Iris pigment epithelial cell (primary cell): ENCODE measurements at regions not wholly inside any gene's neighbourhood (a gene's known extent, or its start where the extent isn't known, plus 50 kb on each side); places are given as distances from the start of the nearest gene placed in this dataset.
"Not testable (repeated sequence)": the region's sequence is repeated elsewhere in the genome, so short reads cannot be mapped to it uniquely, and the experiment has no call there.

Experiments
- DNase-seq: peaks from one replicate; pipeline ENCODE4 v3.0.0-alpha.2; 2011; ENCODE audit warnings: low read depth

DNA sequence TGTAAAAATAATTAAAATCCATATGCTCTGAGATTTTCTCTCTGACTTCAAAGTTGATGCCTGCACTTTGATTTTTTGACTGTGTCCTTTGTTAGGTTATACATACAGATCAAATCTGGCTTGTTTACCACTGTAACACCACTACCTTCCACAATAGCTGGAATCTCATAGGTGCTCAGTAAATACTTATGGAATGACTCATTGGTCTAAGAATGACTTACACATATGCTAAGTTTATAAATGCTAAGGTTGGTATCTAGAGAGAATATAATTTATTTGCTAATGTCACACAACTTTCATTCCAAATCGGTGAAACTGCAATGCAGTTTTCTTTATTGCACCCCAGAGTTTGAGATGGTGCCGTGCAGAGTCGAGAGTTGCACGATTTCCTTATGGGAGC lies 578.5 kb downstream of the SH2D4B start:
- DNase-seq, result no peak

GRCh38 chr10:81116990-81117389 lies 579.3 kb downstream of the SH2D4B start:
- no peak for DNase-seq

DNA sequence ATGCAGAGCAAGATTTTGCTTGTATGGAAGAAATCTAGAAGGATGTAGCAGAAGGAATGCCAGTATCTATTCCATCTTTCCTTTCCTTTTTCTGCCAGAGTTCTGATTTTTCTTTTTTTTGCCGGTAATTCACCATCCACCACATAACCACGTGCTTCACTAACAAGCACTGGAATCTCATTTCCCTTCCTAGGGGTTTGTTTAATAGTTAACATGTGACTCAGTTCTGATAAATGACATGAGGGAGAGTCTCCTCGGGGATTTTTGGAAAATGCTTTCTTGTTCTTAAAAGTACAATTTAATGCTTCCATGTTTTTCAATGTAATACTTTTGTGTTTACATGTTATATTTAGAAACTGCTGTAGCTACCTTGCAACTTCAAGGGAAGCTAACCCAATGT lies 590.2 kb downstream of the SH2D4B start:
- no peak for DNase-seq

GRCh38 chr10:81130014-81130413 lies 592.3 kb downstream of the SH2D4B start:
- DNase-seq, result no peak

DNA sequence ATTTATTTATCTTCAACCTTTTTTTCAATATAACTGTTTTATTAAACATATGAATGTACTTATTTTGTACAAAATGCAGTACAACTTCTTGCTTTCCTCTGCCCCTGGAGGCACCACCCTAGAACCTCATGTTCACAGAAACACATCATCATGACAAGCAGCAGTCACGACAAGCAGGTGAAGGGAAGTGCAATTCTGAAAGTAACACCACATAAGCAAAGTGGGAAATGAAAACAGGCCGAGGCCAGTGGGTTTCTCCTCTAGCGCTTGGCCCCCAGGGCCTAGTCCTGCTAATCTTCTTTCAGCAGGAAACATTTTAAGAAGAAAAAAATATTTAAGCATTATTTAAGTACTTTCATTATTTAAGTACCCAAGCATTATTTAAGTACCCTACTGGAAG lies 598.1 kb downstream of the SH2D4B start:
- DNase-seq, result no peak

GRCh38 chr10:81136261-81136660 lies 598.6 kb downstream of the SH2D4B start:
- DNase-seq, result no peak

DNA sequence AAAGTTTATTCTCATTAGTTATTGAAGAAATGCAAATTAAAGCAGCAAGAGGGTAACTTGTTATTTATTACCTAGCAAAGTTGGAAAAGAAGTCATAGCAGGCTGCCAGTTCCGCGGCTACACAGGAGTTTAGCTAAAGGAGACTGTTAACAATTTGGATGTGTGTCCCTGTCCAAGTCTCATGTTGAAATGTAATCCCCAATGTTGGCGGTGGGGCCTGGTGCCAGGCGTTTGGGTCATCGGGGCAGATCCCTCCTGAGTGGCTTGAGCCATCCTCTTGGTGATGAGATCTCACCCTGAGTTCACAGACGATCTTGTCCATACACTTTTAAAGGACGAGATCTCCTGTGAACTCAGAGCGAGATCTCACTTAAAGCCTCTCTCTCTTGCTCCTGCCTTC lies 608.3 kb downstream of the SH2D4B start:
- DNase-seq, result no peak

GRCh38 chr10:81146436-81146835 lies 608.7 kb downstream of the SH2D4B start:
- no peak for DNase-seq

GRCh38 chr10:81152656-81153055 lies 615.0 kb downstream of the SH2D4B start:
- no peak for DNase-seq

DNA sequence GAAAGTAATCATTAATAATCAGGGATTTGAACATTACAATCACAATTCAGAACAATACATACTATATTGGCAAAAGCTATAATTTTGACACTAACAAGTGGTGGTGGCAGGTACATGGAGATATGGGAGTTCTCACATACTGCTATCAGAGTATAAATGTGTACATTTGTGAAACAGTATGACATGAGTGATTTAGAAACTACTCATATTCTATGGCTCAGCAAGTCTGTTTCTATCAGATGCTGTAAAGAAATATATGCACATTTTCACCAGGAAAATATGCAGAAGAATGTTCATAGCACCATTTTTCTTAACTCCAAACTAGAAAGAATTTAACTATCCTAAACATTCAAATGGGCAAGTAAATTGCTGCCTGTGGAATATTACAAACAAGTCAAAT lies 620.0 kb downstream of the SH2D4B start:
- DNase-seq, result no peak

DNA sequence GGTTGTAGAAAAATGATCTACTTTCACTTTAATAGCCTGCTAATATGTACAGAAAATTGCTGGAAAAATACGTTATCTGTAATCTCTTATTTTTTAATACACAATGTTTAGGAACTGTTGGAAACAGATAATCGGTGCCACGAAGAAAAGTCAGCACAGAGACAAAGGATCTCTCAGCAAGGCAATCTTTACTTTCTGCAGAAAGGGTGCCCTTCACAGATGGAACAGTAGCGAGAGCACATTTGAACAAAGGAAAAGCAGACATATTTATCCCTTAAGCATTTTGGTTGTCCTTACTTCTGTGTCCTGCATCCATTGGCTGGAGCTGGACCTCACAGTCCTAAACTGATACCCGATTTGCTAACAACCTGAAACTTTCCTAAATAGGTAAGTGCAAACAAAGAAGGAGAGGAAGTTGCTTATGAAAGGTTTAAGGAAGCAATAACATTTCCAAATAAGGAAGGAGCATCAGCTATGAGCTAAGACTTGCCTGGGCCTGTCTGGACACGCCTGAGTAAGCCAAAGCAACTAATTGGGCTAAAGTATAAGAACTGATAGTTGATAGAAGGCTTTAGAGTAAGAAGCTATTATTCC lies 640.0 kb downstream of the SH2D4B start:
- no peak for DNase-seq

DNA sequence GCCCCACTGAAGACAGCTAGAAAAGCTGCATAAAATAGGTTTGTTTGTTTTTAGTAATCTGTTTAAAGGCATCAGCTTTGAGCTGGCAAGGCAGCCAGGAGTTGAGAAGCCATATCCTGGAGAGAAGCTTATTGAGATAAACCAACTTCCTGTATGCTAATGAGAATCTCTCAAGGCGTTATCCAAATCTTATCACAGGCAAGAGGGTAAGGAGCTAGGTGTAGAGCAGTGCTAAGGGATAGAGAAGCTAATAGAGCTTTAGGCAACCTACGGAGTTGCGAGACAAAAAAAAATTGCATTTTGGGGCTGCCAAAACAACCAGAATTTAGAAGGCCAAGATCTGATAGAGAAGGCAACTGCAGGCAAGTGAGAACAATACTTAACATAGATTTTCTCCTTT lies 641.6 kb downstream of the SH2D4B start:
- no peak for DNase-seq

DNA sequence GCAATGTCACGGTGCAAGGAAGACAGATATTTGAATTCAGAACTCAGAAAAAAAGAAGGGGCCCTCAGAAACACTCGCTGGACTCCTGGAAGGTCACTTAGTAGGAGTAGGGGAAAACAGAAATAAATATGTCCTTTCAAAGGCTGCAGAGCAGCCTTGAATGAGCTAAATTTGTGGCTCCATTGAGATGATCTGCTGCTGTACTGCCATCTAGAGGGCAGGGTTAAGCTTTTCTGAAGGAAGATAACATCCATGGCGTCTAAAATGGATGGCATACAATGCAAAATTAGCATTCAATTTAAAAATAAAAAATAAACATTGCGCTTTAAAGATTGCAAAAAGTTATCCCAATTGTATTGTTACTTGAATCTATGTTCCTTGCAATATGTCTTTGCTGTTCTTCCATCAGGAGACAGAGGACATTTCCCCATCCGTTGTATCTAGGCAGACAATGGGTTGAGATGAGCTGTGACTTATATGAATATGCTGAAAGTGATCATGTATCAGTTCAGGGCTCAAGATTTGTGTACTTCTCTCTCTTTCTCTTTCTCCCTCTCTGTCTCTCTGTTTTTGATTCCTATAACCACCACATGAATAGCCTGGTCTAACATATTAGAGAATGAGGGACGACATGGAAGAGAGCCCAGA lies 642.2 kb downstream of the SH2D4B start:
- DNase-seq, result no peak

GRCh38 chr10:81182296-81182695 lies 644.6 kb downstream of the SH2D4B start:
- no peak for DNase-seq

GRCh38 chr10:81192221-81192788 lies 654.6 kb downstream of the SH2D4B start:
- no peak for DNase-seq

GRCh38 chr10:81200801-81201200 lies 663.1 kb downstream of the SH2D4B start:
- DNase-seq, result no peak

DNA sequence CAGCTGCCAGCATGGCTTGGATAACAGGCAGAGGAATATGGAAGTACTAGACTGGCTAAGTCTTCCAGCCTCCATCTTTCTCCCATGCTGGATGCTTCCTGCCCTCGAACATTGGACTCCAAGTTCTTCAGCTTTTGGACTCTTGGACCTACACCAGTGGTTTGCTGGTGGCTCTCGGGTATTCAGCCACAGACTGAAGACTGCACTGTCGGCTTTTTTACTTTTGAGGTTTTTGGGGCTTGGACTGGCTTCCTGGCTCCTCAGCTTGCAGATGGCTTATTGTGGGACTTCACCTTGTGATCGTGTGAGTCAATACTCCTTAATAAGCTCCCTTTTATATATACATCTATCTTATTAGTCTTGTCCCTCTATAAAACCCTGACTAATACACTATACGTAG lies 667.6 kb upstream of the NRG3 start:
- DNase-seq, result not testable (repeated sequence)

- no peak for DNase-seq
Observed at GRCh38 chr10:81213370-81213769, 661.6 kb upstream of the NRG3 start.

DNA sequence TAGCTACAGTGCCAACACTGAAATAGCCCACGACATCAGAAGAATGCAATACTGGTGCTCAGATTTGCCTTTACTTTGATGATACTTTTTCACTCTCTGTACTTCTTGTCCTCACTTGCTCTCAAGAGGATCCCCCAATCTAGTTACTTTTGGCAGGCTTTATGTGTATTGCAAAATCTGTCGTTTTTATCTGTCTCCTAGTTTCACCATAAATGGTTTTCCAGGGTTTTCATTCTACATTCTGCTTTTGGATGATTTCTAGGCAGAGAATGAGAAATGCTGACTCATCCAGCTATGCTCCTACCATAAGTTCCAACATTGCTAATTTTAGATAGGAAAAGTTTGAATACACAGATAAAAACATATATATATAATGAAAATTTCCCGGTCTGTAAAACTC lies 659.5 kb upstream of the NRG3 start:
- DNase-seq, result no peak

GRCh38 chr10:81216949-81217348 lies 658.0 kb upstream of the NRG3 start:
- DNase-seq, result no peak

- no peak for DNase-seq
Observed at GRCh38 chr10:81218307-81218706, 656.7 kb upstream of the NRG3 start.

DNA sequence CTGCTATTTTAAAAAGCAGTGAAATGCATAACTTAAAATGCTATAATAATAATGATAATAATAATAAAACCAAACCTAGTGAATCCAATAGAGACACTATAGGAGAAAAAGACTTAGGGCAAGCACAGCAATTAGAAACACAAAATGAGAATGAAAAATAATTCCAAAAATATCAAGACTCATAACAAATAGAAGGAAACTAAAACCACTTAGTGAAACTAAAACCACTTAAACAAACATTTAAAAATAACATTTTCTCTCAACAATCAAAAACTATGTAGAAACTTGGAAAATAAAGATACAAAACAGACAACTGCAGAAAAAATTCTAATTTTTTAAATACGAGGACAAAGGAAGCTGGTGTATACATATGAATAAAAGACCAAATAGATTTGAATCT lies 655.2 kb upstream of the NRG3 start:
- DNase-seq, result no peak

- DNase-seq, result no peak
Observed at GRCh38 chr10:81248886-81249285, 626.1 kb upstream of the NRG3 start.
